ENCODE measurements at regions not wholly inside any gene's neighbourhood (a gene's known extent, or its start where the extent isn't known, plus 50 kb on each side); places are given as distances from the start of the nearest gene placed in this dataset.
A peak's percentile ranks its signal among the peaks of the same experiment; 100 is the strongest.

GRCh38 chr11:19513253-19513652, 199.4 kb upstream of the NAV2 start:
- DNase-seq (ENCODE audit: low read depth), result no peak
- H3K9me3 ChIP-seq (ENCODE audit: control insufficient read depth, low read length), result no peaks in the 10 kb centered on the region
- H3K9ac ChIP-seq (ENCODE audit: low read length), result no peak overlapping the region

GRCh38 chr11:19512618-19513017, 200.0 kb upstream of the NAV2 start:
- Histone ChIP-seq H3K4me3 (ENCODE audit: low read length) (no peak overlapping the region), H3K27me3 (replicated peaks; ENCODE audit: control insufficient read depth, insufficient read depth, low read length) (no peaks in the 10 kb centered on the region), H3K9me3 (ENCODE audit: control insufficient read depth, low read length) (no peaks in the 10 kb centered on the region), H3K4me1 (ENCODE audit: control insufficient read depth, insufficient read depth, low read length) (peaks cover 49% of the 10 kb centered on the region), H3K36me3 (ENCODE audit: control insufficient read depth, insufficient read depth, low read length, severe bottlenecking) (no peaks in the 10 kb centered on the region), H3K9ac (ENCODE audit: low read length) (peak overlapping the region; percentile 63)
- no peak for DNase-seq (ENCODE audit: low read depth)

More at GRCh38 chr11:19513253-19513652, 199.4 kb upstream of the NAV2 start:
- no peaks in the 10 kb centered on the region for H3K27me3 ChIP-seq (replicated peaks; ENCODE audit: control insufficient read depth, insufficient read depth, low read length)
- no peak overlapping the region for H3K4me3 ChIP-seq (ENCODE audit: low read length)
- peaks cover 42% of the 10 kb centered on the region for H3K4me1 ChIP-seq (ENCODE audit: control insufficient read depth, insufficient read depth, low read length)
- H3K36me3 ChIP-seq (ENCODE audit: control insufficient read depth, insufficient read depth, low read length, severe bottlenecking), result no peaks in the 10 kb centered on the region

GRCh38 chr11:19511413-19512183, 201.0 kb upstream of the NAV2 start:
- Histone ChIP-seq H3K27me3 (replicated peaks; ENCODE audit: control insufficient read depth, insufficient read depth, low read length) (no peaks in the 10 kb centered on the region), H3K4me1 (ENCODE audit: control insufficient read depth, insufficient read depth, low read length) (peaks cover 53% of the 10 kb centered on the region), H3K36me3 (ENCODE audit: control insufficient read depth, insufficient read depth, low read length, severe bottlenecking) (no peaks in the 10 kb centered on the region), H3K9ac (ENCODE audit: low read length) (peak overlapping the region; percentile 63), H3K4me3 (ENCODE audit: low read length) (peak overlapping the region; percentile 20), H3K9me3 (ENCODE audit: control insufficient read depth, low read length) (no peaks in the 10 kb centered on the region)
- no peak for DNase-seq (ENCODE audit: low read depth)

GRCh38 chr11:19511066-19511412, 201.6 kb upstream of the NAV2 start:
- DNase-seq (ENCODE audit: low read depth), result no peak
- no peaks in the 10 kb centered on the region for H3K27me3 ChIP-seq (replicated peaks; ENCODE audit: control insufficient read depth, insufficient read depth, low read length)
- H3K4me3 ChIP-seq (ENCODE audit: low read length), result peak overlapping the region; percentile 20
- peaks cover 53% of the 10 kb centered on the region for H3K4me1 ChIP-seq (ENCODE audit: control insufficient read depth, insufficient read depth, low read length)
- H3K9me3 ChIP-seq (ENCODE audit: control insufficient read depth, low read length), result no peaks in the 10 kb centered on the region
- no peaks in the 10 kb centered on the region for H3K36me3 ChIP-seq (ENCODE audit: control insufficient read depth, insufficient read depth, low read length, severe bottlenecking)
- peak overlapping the region; percentile 9 for H3K9ac ChIP-seq (ENCODE audit: low read length)

- DNase-seq (ENCODE audit: low read depth), result no peak
- no peaks in the 10 kb centered on the region for H3K9me3 ChIP-seq (ENCODE audit: control insufficient read depth, low read length)
- no peaks in the 10 kb centered on the region for H3K27me3 ChIP-seq (replicated peaks; ENCODE audit: control insufficient read depth, insufficient read depth, low read length)
- peaks cover 53% of the 10 kb centered on the region for H3K4me1 ChIP-seq (ENCODE audit: control insufficient read depth, insufficient read depth, low read length)
- no peak overlapping the region for H3K4me3 ChIP-seq (ENCODE audit: low read length)
- peak overlapping the region; percentile 9 for H3K9ac ChIP-seq (ENCODE audit: low read length)
- no peaks in the 10 kb centered on the region for H3K36me3 ChIP-seq (ENCODE audit: control insufficient read depth, insufficient read depth, low read length, severe bottlenecking)
These were observed 202.2 kb upstream of the NAV2 start for GRCh38 chr11:19510468-19510867.

GRCh38 chr11:19509215-19509614, 203.4 kb upstream of the NAV2 start:
- Histone ChIP-seq H3K9ac (ENCODE audit: low read length) (no peak overlapping the region), H3K27me3 (replicated peaks; ENCODE audit: control insufficient read depth, insufficient read depth, low read length) (no peaks in the 10 kb centered on the region), H3K4me1 (ENCODE audit: control insufficient read depth, insufficient read depth, low read length) (peaks cover 53% of the 10 kb centered on the region), H3K9me3 (ENCODE audit: control insufficient read depth, low read length) (no peaks in the 10 kb centered on the region), H3K4me3 (ENCODE audit: low read length) (no peak overlapping the region), H3K36me3 (ENCODE audit: control insufficient read depth, insufficient read depth, low read length, severe bottlenecking) (no peaks in the 10 kb centered on the region)
- DNase-seq (ENCODE audit: low read depth), result no peak

- Histone ChIP-seq H3K27me3 (replicated peaks; ENCODE audit: control insufficient read depth, insufficient read depth, low read length) (no peaks in the 10 kb centered on the region), H3K4me3 (ENCODE audit: low read length) (peak overlapping the region; percentile 29), H3K4me1 (ENCODE audit: control insufficient read depth, insufficient read depth, low read length) (peaks cover 53% of the 10 kb centered on the region), H3K36me3 (ENCODE audit: control insufficient read depth, insufficient read depth, low read length, severe bottlenecking) (no peaks in the 10 kb centered on the region), H3K9me3 (ENCODE audit: control insufficient read depth, low read length) (no peaks in the 10 kb centered on the region), H3K9ac (ENCODE audit: low read length) (no peak overlapping the region)
- no peak for DNase-seq (ENCODE audit: low read depth)
These were observed 204.5 kb upstream of the NAV2 start for GRCh38 chr11:19508165-19508564.

GRCh38 chr11:19506816-19507486, 205.7 kb upstream of the NAV2 start:
- DNase-seq (ENCODE audit: low read depth), result no peak
- Histone ChIP-seq H3K9ac (ENCODE audit: low read length) (no peak overlapping the region), H3K4me3 (ENCODE audit: low read length) (no peak overlapping the region), H3K4me1 (ENCODE audit: control insufficient read depth, insufficient read depth, low read length) (peaks cover 41% of the 10 kb centered on the region), H3K36me3 (ENCODE audit: control insufficient read depth, insufficient read depth, low read length, severe bottlenecking) (no peaks in the 10 kb centered on the region), H3K27me3 (replicated peaks; ENCODE audit: control insufficient read depth, insufficient read depth, low read length) (no peaks in the 10 kb centered on the region), H3K9me3 (ENCODE audit: control insufficient read depth, low read length) (no peaks in the 10 kb centered on the region)

- no peaks in the 10 kb centered on the region for H3K9me3 ChIP-seq (ENCODE audit: control insufficient read depth, low read length)
- H3K27me3 ChIP-seq (replicated peaks; ENCODE audit: control insufficient read depth, insufficient read depth, low read length), result no peaks in the 10 kb centered on the region
- H3K9ac ChIP-seq (ENCODE audit: low read length), result no peak overlapping the region
- DNase-seq (ENCODE audit: low read depth), result no peak
- H3K4me3 ChIP-seq (ENCODE audit: low read length), result no peak overlapping the region
- no peaks in the 10 kb centered on the region for H3K36me3 ChIP-seq (ENCODE audit: control insufficient read depth, insufficient read depth, low read length, severe bottlenecking)
- peaks cover 27% of the 10 kb centered on the region for H3K4me1 ChIP-seq (ENCODE audit: control insufficient read depth, insufficient read depth, low read length)
These were observed 209.9 kb upstream of the NAV2 start for GRCh38 chr11:19502691-19503253.

GRCh38 chr11:19501631-19502030, 211.0 kb upstream of the NAV2 start:
- H3K4me1 ChIP-seq (ENCODE audit: control insufficient read depth, insufficient read depth, low read length), result peaks cover 21% of the 10 kb centered on the region
- H3K4me3 ChIP-seq (ENCODE audit: low read length), result no peak overlapping the region
- no peak overlapping the region for H3K9ac ChIP-seq (ENCODE audit: low read length)
- DNase-seq (ENCODE audit: low read depth), result no peak
- H3K36me3 ChIP-seq (ENCODE audit: control insufficient read depth, insufficient read depth, low read length, severe bottlenecking), result peaks cover under 1% of the 10 kb centered on the region
- no peaks in the 10 kb centered on the region for H3K9me3 ChIP-seq (ENCODE audit: control insufficient read depth, low read length)
- H3K27me3 ChIP-seq (replicated peaks; ENCODE audit: control insufficient read depth, insufficient read depth, low read length), result no peaks in the 10 kb centered on the region

GRCh38 chr11:19499999-19500398, 212.6 kb upstream of the NAV2 start:
- Histone ChIP-seq H3K4me3 (ENCODE audit: low read length) (no peak overlapping the region), H3K27me3 (replicated peaks; ENCODE audit: control insufficient read depth, insufficient read depth, low read length) (no peaks in the 10 kb centered on the region), H3K9ac (ENCODE audit: low read length) (no peak overlapping the region), H3K4me1 (ENCODE audit: control insufficient read depth, insufficient read depth, low read length) (peaks cover 21% of the 10 kb centered on the region), H3K36me3 (ENCODE audit: control insufficient read depth, insufficient read depth, low read length, severe bottlenecking) (peaks cover 6% of the 10 kb centered on the region), H3K9me3 (ENCODE audit: control insufficient read depth, low read length) (peaks cover 4% of the 10 kb centered on the region)
- no peak for DNase-seq (ENCODE audit: low read depth)
